Vagina (tissue), 2 donors: ENCODE measurements at regions not wholly inside any gene's neighbourhood (a gene's known extent, or its start where the extent isn't known, plus 50 kb on each side); places are given as distances from the start of the nearest gene placed in this dataset.

ENCODE experiments used
- DNase-seq, 2 donors: peaks; one replicate each; pipeline ENCODE4 v3.0.0-alpha.2; 2017; ENCODE audit errors: extremely low spot score in 2 of 2
- H3K27ac ChIP-seq: fragments of 200-600 bp; sonication (generic); one replicate; pipeline ENCODE4 v1.5.1; 2019
- H3K27me3 ChIP-seq: fragments of 200-600 bp; sonication (generic); one replicate; pipeline ENCODE4 v1.5.1; 2019
- H3K36me3 ChIP-seq, 2 donors: fragments of 200-600 bp; sonication (generic); one replicate each; pipeline ENCODE4 v1.5.1; 2017 to 2019
- H3K4me1 ChIP-seq: fragments of 200-600 bp; sonication (generic); one replicate; pipeline ENCODE4 v1.5.1; 2019
- H3K4me3 ChIP-seq, 2 donors: fragments of 200-600 bp; sonication (generic); 1 replicate in 1 of 2; 2 replicates in 1 of 2; pipeline ENCODE4 v1.5.1; 2016 to 2019
- H3K9me3 ChIP-seq: fragments of 200-600 bp; sonication (generic); one replicate; pipeline ENCODE4 v1.5.1; 2019
- CTCF ChIP-seq, 3 experiments: fragments of 450-650 bp in 2 of 3; fragments of 200-600 bp in 1 of 3; sonication (generic) in 1 of 3; IDR thresholded peaks; one replicate each; pipeline ENCODE4 v1.5.1; 2017 to 2019; ENCODE audit warnings: antibody characterized with exemption in 3 of 3, mild to moderate bottlenecking in 2 of 3, moderate library complexity in 2 of 3
- POLR2A ChIP-seq, 2 donors: fragments of 450-650 bp; IDR thresholded peaks; one replicate each; pipeline ENCODE4 v1.6.1; 2017; ENCODE audit warnings: antibody characterized with exemption in 2 of 2, mild to moderate bottlenecking in 2 of 2, moderate library complexity in 2 of 2
- POLR2AphosphoS5 ChIP-seq, 2 donors: sonication (generic); formaldehyde crosslinking; IDR thresholded peaks; one replicate each; pipeline ENCODE4 v1.9.0; 2017; ENCODE audit warnings: antibody characterized with exemption in 2 of 2, mild to moderate bottlenecking in 2 of 2, low read depth in 1 of 2; ENCODE audit not compliant: insufficient read depth in 1 of 2
- intact Hi-C: fragments of 100-400 bp; cut with DNase I; formaldehyde crosslinking; loops from one replicate; pipeline ENCODE4 v1.15.1; 2023

- H3K9me3 ChIP-seq: no peaks in the 10 kb centered on the region
- no peak overlapping the region for H3K27ac ChIP-seq
- no peak for DNase-seq
- H3K4me3 ChIP-seq: no peak overlapping the region
- no peaks in the 10 kb centered on the region for H3K4me1 ChIP-seq
- TF ChIP-seq CTCF (IDR thresholded peaks at IDR 0.05) (no peak), POLR2A (IDR thresholded peaks at IDR 0.05) (no peak), POLR2AphosphoS5 (IDR thresholded peaks at IDR 0.05; ENCODE audit: insufficient read depth in 1 of 2, low read depth in 1 of 2) (no peak)
- intact Hi-C loops: no loop called here
- H3K36me3 ChIP-seq: no peaks in the 10 kb centered on the region
- H3K27me3 ChIP-seq: no peaks in the 10 kb centered on the region
Observed at GRCh38 chr18:68284236-68284780, 430.6 kb downstream of the TMX3 start.

GRCh38 chr18:68283834-68284233, 431.1 kb downstream of the TMX3 start:
- H3K4me3 ChIP-seq: no peak overlapping the region
- DNase-seq: no peak
- intact Hi-C loops: no loop called here
- no peaks in the 10 kb centered on the region for H3K27me3 ChIP-seq
- H3K36me3 ChIP-seq: no peaks in the 10 kb centered on the region
- no peak for TF ChIP-seq POLR2AphosphoS5 (IDR thresholded peaks at IDR 0.05; ENCODE audit: insufficient read depth in 1 of 2, low read depth in 1 of 2)
- TF ChIP-seq CTCF (IDR thresholded peaks at IDR 0.05): no peak
- no peak for TF ChIP-seq POLR2A (IDR thresholded peaks at IDR 0.05)
- H3K4me1 ChIP-seq: no peaks in the 10 kb centered on the region
- H3K9me3 ChIP-seq: no peaks in the 10 kb centered on the region
- no peak overlapping the region for H3K27ac ChIP-seq

GRCh38 chr18:68282232-68282631, 432.7 kb downstream of the TMX3 start:
- Histone ChIP-seq H3K9me3 (no peaks in the 10 kb centered on the region), H3K27ac (no peak overlapping the region), H3K4me3 (no peak overlapping the region), H3K27me3 (no peaks in the 10 kb centered on the region), H3K4me1 (no peaks in the 10 kb centered on the region), H3K36me3 (no peaks in the 10 kb centered on the region)
- no peak for TF ChIP-seq POLR2A (IDR thresholded peaks at IDR 0.05)
- no peak for TF ChIP-seq CTCF (IDR thresholded peaks at IDR 0.05)
- no peak for TF ChIP-seq POLR2AphosphoS5 (IDR thresholded peaks at IDR 0.05; ENCODE audit: insufficient read depth in 1 of 2, low read depth in 1 of 2)
- intact Hi-C loops: no loop called here
- DNase-seq: no peak

- H3K4me3 ChIP-seq: no peak overlapping the region
- no peak for DNase-seq
- TF ChIP-seq CTCF (IDR thresholded peaks at IDR 0.05) (no peak), POLR2AphosphoS5 (IDR thresholded peaks at IDR 0.05; ENCODE audit: insufficient read depth in 1 of 2, low read depth in 1 of 2) (no peak), POLR2A (IDR thresholded peaks at IDR 0.05) (no peak)
- intact Hi-C loops: no loop called here
- no peaks in the 10 kb centered on the region for H3K4me1 ChIP-seq
- no peak overlapping the region for H3K27ac ChIP-seq
- no peaks in the 10 kb centered on the region for H3K36me3 ChIP-seq
- no peaks in the 10 kb centered on the region for H3K27me3 ChIP-seq
- H3K9me3 ChIP-seq: no peaks in the 10 kb centered on the region
Observed at GRCh38 chr18:68275616-68276015, 439.3 kb downstream of the TMX3 start.

- TF ChIP-seq CTCF (IDR thresholded peaks at IDR 0.05) (no peak), POLR2A (IDR thresholded peaks at IDR 0.05) (no peak), POLR2AphosphoS5 (IDR thresholded peaks at IDR 0.05; ENCODE audit: insufficient read depth in 1 of 2, low read depth in 1 of 2) (no peak)
Observed at GRCh38 chr18:68270017-68270416, 444.9 kb downstream of the TMX3 start.

More at GRCh38 chr18:68270017-68270416, 444.9 kb downstream of the TMX3 start:
- no peaks in the 10 kb centered on the region for H3K9me3 ChIP-seq
- no peak overlapping the region for H3K4me3 ChIP-seq
- no peak for DNase-seq
- intact Hi-C loops: no loop called here
- H3K36me3 ChIP-seq: no peaks in the 10 kb centered on the region
- H3K27ac ChIP-seq: no peak overlapping the region
- H3K4me1 ChIP-seq: no peaks in the 10 kb centered on the region
- no peaks in the 10 kb centered on the region for H3K27me3 ChIP-seq
